ENCODE measurements at regions not wholly inside any gene's neighbourhood (a gene's known extent, or its start where the extent isn't known, plus 50 kb on each side); places are given as distances from the start of the nearest gene placed in this dataset.
"Not testable (repeated sequence)": the region's sequence is repeated elsewhere in the genome, so short reads cannot be mapped to it uniquely, and the experiment has no call there.

- no peak for DNase-seq (ENCODE audit: low read depth)
Measured at GRCh38 chr15:99823346-99823745, 90.1 kb upstream of the LYSMD4 start.

- no peak for DNase-seq (ENCODE audit: low read depth)
Measured at GRCh38 chr15:99819981-99820718, 86.9 kb upstream of the LYSMD4 start.

- DNase-seq (ENCODE audit: low read depth) = no peak
Measured at GRCh38 chr15:99818872-99819271, 85.6 kb upstream of the LYSMD4 start.

GRCh38 chr15:99816862-99817261 lies 83.6 kb upstream of the LYSMD4 start:
- not testable (repeated sequence) for DNase-seq (ENCODE audit: low read depth)

GRCh38 chr15:99810663-99811062 lies 77.4 kb upstream of the LYSMD4 start:
- DNase-seq (ENCODE audit: low read depth) = not testable (repeated sequence)

DNA sequence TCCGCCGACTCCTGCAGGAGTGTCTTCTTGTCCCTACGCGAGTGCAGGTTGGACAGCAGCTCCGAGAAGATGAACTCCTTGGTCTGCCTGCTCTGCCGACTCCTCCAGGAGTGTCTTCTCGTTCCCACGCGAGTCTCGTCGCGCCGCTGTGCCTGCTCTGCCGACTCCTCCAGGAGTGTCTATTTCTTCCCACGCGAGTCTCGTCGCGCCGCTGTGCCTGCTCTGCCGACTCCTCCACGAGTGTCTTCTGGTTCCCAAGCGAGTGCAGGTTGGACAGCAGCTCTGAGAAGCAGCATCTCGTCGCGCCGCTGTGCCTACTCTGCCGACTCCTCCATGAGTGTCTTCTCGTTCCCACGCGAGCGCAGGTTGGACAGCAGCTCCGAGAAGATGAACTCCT lies 66.6 kb upstream of the LYSMD4 start:
- DNase-seq (ENCODE audit: low read depth) = not testable (repeated sequence)

- DNase-seq (ENCODE audit: low read depth) = not testable (repeated sequence)
Measured at GRCh38 chr15:99799182-99799853, 66.1 kb upstream of the LYSMD4 start.

DNA sequence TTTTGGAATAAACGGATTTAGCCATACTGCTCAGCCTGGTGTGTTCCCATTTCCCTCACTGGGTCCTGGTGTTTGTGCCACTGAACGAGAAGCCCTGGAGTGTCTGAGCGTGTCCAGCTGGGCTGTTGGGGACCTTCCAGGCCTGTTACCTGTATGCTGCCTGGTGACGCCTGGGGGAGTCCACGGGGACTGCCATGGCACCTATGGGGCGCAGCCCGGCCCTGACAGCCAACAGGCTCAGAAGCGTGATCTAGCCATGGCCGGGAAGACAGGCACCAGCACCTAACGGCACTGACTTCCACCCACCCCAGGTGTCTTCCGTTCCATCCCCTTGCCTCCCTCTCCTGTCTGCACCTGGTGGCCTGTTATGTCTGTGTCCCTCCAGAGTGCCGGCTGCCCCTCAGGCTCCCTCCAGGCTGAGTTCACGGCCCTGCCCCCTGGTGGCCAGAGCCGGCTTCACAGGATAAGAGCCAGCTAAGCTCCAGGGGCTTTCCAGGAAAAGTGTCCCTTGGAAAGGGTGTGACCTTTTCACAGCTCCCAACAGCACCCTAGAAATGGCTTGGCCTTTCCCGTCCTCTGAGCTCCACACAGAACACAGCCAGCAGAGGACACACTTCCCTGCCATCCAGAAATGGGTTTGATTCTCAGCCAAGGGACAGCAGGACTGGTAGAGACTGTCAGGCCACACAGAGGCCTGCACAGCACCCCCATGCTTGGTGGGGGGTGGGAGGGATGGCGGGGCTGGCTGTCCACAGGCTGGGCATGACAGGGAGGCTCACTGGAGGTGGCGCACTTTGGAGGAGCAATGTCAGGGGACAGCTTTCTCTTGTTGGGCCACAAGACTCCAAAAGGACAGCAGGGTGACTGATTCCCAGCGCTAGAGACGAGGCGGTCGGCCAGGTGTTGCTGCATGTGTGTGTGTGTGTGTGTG lies 64.0 kb upstream of the LYSMD4 start:
- DNase-seq (ENCODE audit: low read depth) = not testable (repeated sequence)

- DNase-seq (ENCODE audit: low read depth) = not testable (repeated sequence)
Measured at GRCh38 chr15:99791881-99792807, 58.9 kb upstream of the LYSMD4 start.

DNA sequence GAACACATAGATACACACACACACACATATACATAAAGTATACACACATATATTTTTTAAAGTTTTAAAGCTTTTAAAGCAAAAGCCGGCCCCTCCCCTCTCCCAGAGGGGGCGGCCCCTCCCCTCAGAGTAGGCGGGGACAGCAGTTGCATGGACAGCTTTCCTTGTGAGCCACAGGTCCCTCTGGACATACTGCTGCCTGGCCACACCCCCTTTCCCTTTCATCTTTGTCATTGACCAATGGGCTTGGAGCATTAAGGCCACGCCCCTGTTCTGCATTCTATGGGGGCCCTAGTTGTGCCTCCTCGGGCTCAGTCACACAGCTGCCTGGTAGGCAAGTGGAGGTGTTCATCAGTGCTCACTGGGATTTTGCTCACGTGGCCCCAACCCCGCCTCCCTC lies 57.5 kb upstream of the LYSMD4 start:
- not testable (repeated sequence) for DNase-seq (ENCODE audit: low read depth)

- DNase-seq (ENCODE audit: low read depth) = no peak
Measured at GRCh38 chr15:99788156-99788555, 54.9 kb upstream of the LYSMD4 start.

GRCh38 chr15:99784800-99785199 lies 51.6 kb upstream of the LYSMD4 start:
- DNase-seq (ENCODE audit: low read depth) = not testable (repeated sequence)

DNA sequence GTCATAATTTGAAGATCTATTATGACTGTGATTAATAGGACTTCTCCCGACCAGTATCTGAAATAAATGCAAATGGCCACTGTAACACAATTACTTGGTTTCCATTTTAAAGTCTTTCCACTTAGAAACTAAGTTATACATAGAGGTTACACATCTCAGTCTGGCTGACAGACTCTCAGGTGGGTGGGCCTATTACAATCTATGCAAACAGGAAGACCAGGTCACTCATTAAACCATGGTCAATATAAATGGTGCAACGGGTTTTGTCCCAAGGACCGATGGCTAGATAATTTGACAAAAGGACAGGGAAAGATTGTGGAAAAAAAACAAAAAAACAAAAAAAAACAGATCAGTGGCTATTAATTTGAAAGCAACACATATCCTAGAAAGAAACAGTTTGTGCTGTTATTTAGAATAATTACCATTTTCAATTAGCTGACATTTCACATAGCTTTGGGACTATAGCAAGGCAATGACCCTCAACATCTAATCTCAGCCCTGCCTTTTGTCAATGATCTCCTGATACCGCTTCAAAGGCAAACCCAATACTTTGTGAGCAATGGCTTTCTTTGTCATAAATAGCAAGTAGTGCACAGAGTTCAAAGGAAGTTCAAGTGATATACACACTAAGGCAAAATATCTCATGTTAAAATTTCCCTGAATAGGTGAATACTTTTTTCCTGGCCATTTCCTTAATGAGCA lies 50.8 kb upstream of the LYSMD4 start:
- DNase-seq (ENCODE audit: low read depth) = not testable (repeated sequence)
